NCI-H2171 treated with DMSO at 0.1 percent for 48 hours (cell line): ENCODE measurements at regions not wholly inside any gene's neighbourhood (a gene's known extent, or its start where the extent isn't known, plus 50 kb on each side); places are given as distances from the start of the nearest gene placed in this dataset.
A peak's percentile ranks its signal among the peaks of the same experiment; 100 is the strongest.
"Not testable (repeated sequence)": the region's sequence is repeated elsewhere in the genome, so short reads cannot be mapped to it uniquely, and the experiment has no call there.

Experiments used
- DNase-seq: peaks from one replicate; lab custom pipeline; 2025; lab: John Stamatoyannopoulos, UW

DNA sequence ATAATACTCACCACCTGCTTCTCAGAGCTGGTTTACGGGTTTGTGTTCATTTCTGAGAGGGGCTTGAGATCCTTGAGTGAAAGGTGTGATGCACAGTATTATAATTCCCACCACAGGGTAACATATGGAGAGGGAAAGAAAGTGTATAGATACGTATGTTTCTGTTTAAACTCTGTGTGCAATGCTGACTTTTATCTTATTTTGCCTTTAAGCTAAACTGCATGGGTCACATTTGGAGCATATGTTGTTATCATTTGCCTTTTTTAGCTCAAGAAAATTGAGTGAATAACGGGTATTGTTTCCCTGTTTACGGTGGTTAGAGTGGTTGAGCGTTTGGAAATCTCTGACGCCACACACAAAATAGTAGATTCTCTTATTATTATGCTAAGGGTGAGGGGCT is 191.1 kb upstream of the NFIA start:
- peak; percentile 56 for DNase-seq

DNA sequence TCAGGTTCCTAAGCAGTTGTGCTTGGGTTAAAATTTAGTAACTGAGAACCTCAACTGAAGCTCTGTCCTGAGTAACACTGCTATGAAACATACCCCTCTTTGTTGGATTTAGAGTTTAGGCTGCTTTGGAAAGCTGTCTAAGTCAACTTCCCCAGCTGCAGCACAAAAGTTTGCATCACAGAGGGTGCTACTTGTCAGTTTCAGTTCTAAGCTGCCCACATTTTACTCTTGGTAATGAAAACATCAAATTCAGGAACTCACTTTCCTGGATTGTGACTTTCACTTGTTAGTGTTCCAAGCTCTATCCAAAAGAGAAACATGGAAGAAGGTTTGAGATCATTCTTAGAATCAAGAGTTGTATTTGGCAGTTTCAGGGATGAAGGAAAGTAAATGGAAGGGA is 191.7 kb upstream of the NFIA start:
- DNase-seq: no peak

DNA sequence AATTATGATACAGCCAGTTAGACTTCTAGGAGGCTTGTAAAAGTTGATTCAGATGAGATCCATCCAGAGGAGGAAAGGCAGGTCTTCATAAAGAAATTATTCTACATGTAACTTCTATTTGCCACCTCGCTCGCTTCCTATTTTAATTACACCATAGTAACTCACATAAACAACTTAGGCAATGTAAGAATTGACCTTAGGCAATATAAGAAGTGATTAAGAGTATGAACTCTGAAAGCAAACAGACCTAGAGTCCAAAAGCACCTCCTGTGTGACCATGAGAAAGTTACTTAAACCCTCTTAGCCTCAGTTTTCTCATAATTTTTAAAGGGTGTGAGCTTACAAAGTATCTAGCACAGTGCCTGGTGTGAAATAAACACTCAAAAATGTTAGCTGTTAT is 192.7 kb upstream of the NFIA start:
- no peak for DNase-seq

DNA sequence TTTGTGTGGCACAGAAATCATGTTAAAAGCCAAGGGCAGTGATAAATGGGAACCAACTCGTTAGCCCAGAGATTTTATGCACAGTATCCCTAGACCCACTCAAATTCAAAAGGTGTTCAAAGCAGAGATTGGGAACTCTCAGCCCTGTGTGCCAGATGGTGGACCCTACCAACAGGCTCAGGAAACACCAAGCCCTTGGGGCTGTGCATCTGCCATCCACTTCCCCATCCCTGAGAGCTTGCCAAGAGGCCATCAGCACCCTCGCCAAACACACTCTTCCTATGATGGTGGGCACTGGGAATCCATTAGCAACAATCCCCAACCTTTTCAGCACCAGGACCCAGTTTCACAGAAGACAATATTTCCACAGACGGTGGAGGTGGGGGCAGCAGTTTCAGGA is 194.2 kb upstream of the NFIA start:
- peak; percentile 92 for DNase-seq

DNA sequence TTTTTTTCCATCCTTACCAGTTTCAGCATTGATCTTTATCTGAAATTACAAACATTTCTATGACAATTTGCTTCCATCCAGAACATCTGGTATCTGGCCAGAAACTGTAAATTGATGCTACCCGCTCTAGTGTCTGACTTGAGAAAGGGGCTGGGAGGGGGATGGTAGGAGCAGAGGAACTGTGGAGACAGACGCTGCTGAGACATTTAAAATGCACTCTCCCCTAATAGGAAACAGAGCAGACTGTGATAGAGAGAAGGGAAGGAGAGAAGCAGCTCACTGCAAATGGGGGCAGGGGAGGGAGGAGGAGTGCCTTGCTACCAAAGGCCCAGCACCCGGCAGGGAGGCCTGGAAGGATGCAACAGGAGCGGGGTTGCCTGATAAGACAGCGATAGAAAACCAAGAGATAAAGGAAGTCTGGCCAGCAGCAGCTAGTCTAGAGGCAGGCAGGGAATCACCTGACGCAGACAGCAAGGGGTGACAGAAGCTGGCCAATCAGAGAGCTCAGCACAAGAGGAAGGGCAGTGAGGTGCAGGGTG is 195.5 kb upstream of the NFIA start:
- DNase-seq: peak; percentile 97

DNA sequence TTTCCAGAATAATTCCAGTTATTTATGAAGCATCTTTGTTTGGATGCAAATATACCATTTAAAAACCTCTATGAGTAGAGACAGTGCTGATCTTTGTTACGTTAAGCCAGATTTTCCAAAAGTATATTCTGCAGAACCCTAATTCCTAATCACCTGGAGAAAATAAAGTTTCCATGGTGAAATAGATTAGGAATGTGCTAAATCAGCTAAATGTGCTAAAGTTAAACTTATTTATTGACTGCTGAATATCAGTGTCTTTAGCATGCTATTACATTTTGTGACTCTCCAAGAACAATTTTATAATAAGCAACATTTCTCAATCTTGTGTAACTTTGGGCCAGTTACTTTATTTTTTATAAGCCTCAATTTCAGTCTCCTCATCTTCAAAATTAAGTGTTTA is 196.3 kb upstream of the NFIA start:
- no peak for DNase-seq

DNA sequence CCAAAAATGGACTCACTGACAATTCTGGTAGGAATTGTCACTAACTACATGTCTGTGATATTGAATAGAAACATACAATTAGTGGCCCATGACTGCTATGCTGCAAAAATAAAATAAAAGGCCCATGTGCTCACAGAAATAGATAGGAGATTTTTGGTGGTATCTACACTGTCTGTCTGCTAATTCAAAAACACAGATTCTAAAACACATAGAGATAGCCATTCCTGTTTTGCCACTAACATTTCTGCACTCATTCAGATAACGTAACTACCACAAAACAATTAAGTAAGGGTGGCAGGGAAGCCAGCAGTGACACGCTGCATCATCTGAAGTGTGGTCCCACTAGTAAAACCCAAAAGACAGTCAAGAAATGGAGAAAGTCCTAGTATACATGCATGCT is 202.2 kb upstream of the NFIA start:
- no peak for DNase-seq

DNA sequence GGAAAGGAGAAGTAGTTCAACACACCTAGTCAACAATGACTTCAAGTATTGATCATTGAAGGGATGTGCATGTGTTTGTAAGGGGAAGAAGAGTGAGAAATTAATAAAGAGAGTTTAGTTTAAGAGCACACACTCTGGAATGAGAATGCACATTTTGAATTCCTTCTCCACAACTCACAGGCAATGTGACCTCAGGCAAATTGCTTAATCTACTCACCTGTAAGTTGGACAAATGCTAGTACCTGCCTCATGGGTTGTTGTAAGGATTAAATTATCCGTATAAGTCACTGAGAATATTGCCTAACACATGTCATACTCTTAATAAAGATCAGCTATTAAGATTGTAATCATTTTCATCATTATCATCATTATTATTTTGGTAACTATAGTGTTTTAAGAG is 204.0 kb upstream of the NFIA start:
- no peak for DNase-seq

DNA sequence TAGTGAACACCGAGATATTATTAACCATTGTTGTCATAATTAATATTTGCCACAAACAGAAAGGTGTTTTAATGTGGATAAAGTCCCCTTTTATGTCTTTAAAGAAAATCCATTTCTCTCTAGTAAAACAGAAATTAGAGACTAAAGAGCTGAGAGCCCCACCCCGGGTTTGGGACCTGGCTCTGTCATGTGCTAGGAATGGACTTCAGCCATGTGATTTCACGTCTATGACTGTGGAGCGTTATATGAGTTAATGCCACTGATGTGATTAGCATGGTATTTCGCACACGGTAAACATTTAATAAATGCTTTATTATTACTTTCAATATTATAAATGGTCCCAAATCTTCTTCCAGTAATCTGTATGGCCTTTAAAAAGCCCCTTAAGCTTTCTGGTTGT is 205.0 kb upstream of the NFIA start:
- DNase-seq: no peak

DNA sequence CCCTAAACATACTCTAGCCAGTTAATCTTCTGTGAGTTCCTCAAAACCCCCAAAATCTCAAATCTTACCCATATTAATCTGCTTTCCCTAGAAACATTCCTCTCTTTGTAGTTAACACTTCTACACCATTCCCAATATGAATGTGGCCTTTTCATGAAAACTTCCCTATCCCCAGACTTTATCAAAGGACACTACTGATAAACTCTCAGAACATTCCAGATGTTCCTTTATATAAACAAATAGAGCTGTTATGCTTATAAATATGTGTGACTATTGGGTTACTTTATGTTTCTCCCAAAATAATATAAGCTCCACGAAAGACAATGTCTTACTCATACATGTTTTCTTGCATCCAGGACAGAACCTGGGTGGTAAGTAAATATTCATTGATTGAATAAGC is 205.4 kb upstream of the NFIA start:
- DNase-seq: no peak

DNA sequence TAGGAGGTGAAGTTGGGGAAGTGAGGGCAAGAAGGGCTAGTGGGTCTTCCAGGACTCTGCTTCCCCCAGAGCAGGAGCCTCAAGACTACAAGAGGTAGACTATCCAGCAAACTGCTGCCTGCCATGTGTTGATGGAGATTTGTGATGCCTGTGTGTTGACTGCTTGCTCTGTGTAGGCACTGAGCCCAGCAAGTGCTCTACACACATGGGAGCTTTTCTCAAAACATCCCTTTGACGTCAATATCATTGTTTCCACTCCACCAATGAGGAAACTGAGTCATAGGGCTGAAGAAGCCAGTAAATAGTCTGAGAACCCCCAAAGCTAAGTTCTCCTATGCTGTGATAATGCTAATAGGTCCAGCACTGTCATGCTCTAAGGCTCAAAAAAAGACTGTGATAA is 207.2 kb upstream of the NFIA start:
- no peak for DNase-seq

DNA sequence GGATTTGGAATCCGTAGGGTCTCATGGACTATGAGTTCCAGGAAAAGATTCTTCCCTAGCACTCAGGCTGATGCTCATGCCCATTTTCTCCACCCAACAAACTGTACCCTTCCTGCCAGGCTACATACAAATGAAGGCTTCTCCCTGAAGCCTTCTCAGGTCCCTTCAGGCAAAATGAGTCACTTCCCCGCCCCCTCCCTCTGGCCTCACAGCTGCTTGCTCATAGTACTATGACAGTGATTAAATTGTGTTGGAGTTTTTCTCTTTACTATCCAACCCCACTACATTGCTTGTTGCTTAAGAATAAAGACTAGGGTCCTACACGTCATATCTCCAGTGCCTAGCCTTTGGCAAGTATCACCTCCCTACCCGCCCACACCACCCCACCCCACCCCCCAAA is 207.6 kb upstream of the NFIA start:
- DNase-seq: no peak

DNA sequence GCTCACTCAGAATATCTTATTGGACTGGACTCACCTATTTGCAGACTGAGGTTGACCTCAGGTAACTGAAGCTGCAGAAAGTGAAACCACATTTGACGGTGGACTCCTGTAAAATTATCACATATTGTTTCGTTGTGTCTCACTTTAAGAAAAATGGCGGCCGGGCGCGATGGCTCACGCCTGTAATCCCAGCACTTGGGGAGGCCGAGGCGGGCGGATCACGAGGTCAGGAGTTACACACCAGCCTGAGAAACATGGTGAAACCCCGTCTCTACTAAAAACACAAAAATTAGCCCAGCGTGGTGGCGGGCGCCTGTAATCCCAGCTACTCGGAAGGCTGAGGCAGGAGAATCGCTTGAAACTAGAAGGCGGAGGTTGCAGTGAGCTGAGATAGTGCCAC is 209.0 kb upstream of the NFIA start:
- not testable (repeated sequence) for DNase-seq

DNA sequence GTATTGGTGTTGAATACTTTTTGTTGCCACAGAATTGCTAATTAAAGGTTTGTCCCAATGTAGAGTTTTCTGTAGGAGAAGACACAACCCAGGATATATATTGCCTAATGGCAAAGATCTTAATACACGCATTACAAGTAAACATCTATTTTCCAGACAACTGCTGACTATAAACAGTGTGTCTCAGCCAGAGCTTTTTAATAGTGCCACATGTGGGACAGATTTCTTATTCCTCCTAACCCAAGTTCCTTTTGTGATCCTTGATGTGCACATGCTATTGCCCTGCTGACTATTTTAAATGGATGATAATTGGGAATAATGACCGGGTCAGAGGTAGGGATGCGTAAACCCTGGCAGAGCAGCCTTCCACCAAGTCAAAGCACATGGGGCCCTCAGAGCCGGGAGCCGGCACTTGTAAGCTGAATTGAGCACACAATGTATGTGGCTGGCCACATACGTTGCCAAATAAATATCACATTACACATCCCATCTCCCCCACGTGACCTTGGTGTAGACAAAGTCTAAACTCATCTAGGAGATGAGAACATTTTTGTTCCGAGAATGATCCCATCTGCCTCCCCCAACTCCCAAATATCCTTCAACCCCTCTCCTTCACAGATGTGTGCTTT is 209.8 kb upstream of the NFIA start:
- peak; percentile 74 for DNase-seq

DNA sequence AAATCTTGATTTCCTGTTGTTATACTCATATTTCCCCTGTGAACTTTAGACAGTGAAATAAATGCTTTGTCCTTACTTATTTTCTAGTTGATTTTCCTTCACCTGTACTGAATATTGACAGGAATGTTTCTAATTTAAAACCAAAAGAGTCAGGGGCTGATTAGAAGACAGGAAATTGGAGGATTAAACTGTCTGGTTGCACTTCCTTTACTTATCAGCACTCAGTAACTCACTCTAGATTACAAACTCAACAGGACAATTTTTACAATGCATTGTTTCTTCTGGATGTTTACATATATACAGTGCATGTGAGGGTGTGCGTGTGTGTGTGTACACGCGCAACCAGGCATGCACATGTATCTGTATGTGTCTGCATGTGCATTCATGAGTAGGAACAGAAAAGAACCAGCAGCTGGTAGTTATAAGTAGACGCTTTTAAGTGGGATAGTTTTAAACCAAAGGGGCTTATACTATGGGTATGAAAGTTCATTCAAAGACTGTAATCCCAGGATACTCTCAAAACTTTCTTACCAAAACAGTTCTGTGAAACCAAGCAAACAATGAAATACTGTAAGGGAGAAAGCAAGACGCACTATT is 212.0 kb upstream of the NFIA start:
- no peak for DNase-seq

DNA sequence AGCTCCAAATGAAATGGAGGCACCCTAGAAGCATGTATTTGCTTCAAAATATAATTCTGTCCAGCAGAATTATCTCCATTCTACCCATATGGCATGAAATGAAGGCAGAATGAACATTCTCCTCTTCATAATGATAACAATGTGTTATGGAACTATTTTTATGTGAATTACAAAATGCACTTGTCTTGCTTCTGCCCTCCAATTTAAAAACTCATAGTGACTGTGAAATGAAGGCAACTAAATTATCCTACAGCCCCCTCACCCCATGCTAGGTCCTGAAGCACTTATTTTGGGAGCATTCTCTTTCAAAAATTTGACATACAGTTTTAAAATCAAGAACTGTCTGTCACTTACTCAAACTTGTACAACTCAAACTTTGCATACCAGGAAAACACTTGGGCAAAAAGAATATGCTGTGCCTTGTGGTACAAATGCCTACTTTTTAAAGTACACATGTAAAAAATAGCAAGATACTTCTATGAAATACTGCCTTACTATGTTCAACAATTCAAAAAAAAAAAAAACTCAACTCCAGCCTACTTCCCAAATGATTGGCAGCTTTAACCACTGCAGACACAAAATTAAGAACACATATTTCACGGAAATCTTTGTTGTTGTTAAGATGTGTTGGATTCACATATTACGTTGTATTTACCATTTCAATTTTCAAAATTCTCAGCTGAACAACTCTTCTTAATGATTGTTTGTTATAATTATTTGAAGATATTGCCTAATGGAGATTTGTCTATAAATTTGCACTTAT is 213.3 kb upstream of the NFIA start:
- DNase-seq: no peak

DNA sequence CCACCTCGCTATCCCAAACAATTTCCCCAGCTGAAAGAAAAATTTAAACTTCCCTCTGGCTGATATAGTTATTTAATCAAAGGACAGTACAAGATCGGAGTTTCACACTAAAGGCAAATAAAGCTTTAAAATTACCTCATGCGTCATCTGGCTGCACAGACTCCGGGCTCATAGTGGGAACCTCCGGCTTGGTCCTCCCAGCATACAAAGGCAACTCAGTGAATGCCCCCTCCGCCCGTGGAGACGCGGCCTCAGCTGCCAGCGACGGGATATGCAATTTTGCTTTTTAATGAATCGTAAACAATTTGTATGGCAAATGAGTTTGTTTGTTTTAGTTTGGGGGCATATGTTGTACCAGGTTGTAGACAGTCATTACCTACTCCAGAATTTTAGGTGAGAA is 214.6 kb upstream of the NFIA start:
- DNase-seq: peak; percentile 77

DNA sequence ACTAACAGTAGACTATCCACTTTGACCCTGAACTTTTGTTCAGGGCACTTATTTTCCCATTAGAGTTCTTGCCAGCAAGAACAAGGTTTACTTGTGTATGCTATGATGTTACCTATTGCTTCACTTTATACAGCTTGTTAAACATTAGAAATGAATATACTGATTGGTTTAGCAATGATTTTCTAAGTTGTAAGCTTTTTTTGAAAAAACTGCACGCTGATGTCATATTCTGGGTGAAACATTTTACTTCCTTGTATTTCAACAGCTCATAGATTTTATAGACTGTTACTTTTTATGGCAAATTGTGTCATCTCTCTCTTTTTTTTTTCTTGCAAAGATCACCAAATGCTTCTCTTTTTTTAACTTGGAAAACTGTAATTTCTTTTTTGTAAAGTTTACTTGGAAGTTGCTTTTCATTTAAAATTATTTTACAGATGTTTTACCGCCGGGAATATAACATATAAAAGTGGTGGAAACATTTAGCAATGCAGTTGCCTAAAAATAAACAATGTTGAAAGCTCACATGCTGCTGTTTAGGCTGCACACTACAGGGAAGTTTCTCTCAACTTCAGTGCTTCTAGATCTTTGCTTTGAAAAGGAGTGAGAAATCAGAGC is 215.3 kb upstream of the NFIA start:
- no peak for DNase-seq

DNA sequence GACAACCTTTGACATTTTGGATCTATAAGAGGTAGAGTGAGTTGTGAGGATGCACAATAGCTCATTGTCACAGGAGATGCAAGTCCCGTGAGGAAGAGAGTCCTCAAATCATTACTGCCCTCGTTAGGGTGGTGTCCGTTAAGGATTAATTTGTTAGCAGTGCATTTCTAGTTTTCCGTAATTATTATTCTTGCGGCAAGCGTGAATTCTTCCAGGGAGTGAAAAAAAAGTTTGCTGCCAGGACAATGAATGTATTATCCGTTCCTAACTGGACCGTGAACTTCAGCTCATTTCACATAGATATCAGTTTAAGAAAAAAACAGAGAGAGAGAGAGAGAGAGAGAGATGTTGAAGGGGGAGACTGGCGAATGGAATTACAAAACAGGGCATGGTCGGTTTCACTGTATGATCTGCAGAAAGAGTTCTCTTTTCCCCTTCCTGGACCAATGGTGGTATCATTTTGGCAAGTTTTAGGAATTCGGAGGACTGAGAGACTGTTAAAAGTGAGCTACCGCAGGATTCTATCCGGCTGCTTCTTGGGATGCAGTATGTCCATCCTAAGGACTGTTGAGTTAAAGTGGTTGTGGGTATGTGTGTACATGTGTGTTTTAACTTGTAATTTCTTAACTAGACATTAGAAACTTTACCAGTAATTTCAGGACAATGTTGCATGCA is 216.0 kb upstream of the NFIA start:
- peak; percentile 71 for DNase-seq

DNA sequence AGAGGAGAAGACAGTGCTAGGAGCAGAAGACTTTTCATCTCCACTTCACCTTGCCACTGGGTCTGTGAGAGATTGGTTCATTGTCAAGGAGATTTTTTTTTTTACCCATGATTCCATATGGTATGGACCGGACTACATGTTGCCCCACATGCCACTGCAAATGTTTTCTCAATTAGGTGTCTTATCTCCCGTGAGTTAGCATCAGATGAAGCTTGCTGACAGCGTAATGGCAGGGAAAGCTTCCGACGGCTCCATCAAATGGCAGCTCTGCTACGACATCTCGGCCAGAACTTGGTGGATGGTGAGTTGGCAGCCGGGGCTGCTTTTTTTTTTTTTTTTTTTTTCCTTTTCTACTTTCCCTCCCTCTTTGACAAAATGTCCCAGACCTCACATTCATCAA is 217.2 kb upstream of the NFIA start:
- DNase-seq: peak; percentile 95

DNA sequence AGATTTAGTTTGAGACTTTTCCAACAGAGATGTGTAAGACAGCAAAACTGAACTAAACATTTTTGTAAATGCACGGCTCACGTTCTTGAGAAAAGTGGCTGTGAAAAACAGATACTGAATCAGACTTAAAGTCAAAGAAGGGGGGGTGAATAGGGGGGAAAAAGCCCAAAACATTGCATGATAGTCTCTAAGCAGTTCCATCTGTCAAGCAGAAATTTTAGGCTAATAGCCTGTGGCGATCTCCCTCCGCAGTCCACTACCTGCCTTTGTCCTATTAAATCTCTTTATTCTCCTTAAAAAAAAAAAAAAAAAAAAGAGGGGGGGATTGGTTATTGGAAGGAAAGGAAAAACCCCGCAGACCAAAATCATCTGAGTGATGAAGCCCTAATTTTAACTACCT is 217.6 kb upstream of the NFIA start:
- no peak for DNase-seq

DNA sequence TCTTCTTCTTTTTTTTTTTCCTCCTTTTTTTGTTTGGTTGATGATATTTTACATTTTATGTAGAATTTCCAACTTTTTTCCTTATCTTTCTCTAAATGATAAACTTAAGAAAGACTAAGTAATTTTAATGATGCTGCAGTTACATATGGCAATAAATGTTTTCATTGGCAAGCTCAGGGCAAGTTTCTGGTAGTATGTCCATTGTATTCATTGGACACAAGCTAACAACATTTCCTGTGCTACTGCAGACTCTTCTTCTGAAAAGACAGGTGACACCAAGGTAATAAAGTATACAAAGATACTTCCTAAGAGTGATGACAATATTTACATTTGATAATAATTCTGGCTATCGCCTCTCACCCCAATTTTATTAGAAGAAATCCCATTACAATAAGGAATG is 219.2 kb upstream of the NFIA start:
- no peak for DNase-seq
